Hepatocyte (in vitro differentiated cells): ENCODE measurements at regions not wholly inside any gene's neighbourhood (a gene's known extent, or its start where the extent isn't known, plus 50 kb on each side); places are given as distances from the start of the nearest gene placed in this dataset.

Source experiments
- DNase-seq: peaks from one replicate; pipeline ENCODE4 v3.0.0-alpha.2; 2016; ENCODE audit warnings: low spot score
- H2AFZ ChIP-seq: fragments of 200-600 bp; sonication (generic); 2 replicates; pipeline ENCODE4 v1.6.0; 2016; ENCODE audit warnings: antibody characterized with exemption, mild to moderate bottlenecking
- H3K27ac ChIP-seq: fragments of 200-600 bp; sonication (generic); 2 replicates; pipeline ENCODE4 v1.5.1; 2016; ENCODE audit warnings: mild to moderate bottlenecking
- H3K27me3 ChIP-seq: fragments of 200-600 bp; sonication (generic); 2 replicates; pipeline ENCODE4 v1.6.1; 2016
- H3K36me3 ChIP-seq: fragments of 200-600 bp; sonication (generic); replicated peaks from 2 replicates; pipeline ENCODE4 v1.5.1; 2016; ENCODE audit warnings: low read depth; ENCODE audit not compliant: insufficient read depth
- H3K4me1 ChIP-seq: fragments of 200-600 bp; sonication (generic); 2 replicates; pipeline ENCODE4 v1.5.1; 2016; ENCODE audit warnings: mild to moderate bottlenecking, moderate library complexity; ENCODE audit not compliant: insufficient read depth
- H3K4me2 ChIP-seq: fragments of 200-600 bp; sonication (generic); 2 replicates; pipeline ENCODE4 v1.6.0; 2016
- H3K4me3 ChIP-seq: fragments of 200-600 bp; sonication (generic); 2 replicates; pipeline ENCODE4 v1.5.1; 2016; ENCODE audit warnings: mild to moderate bottlenecking
- H3K79me2 ChIP-seq: fragments of 200-600 bp; sonication (generic); 2 replicates; pipeline ENCODE4 v1.6.0; 2017; ENCODE audit warnings: mild to moderate bottlenecking
- H3K9me2 ChIP-seq: fragments of 200-600 bp; sonication (generic); replicated peaks from 2 replicates; pipeline ENCODE4 v1.6.0; 2017; ENCODE audit warnings: mild to moderate bottlenecking; ENCODE audit not compliant: insufficient read depth
- H3K9me3 ChIP-seq: fragments of 200-600 bp; sonication (generic); 2 replicates; pipeline ENCODE4 v1.5.1; 2016; ENCODE audit warnings: low read depth, mild to moderate bottlenecking
- H4K20me1 ChIP-seq: fragments of 200-600 bp; sonication (generic); 2 replicates; pipeline ENCODE4 v1.6.0; 2016; ENCODE audit warnings: mild to moderate bottlenecking; ENCODE audit not compliant: insufficient read depth, poor library complexity, severe bottlenecking
- EZH2 ChIP-seq: fragments of 200-600 bp; sonication (generic); IDR thresholded peaks from 2 replicates; pipeline ENCODE4 v1.6.1; 2016; ENCODE audit warnings: antibody characterized with exemption, mild to moderate bottlenecking, borderline replicate concordance
- EZH2phosphoT487 ChIP-seq: fragments of 200-600 bp; sonication (generic); IDR thresholded peaks from one replicate; pipeline ENCODE4 v1.6.1; 2018; ENCODE audit warnings: antibody characterized with exemption, mild to moderate bottlenecking, low read depth, moderate library complexity; ENCODE audit not compliant: unreplicated experiment, severe bottlenecking
- WGBS: methylation state at CpG from one replicate; pipeline ENCODE4 v1.1.6; 2016; ENCODE audit warnings: low lambda C conversion rate; ENCODE audit errors: missing lambda C conversion rate; 5-methylcytosine and 5-hydroxymethylcytosine counted together
- TF ChIP-seq, protein P1 (sequence below): fragments of 200-600 bp; sonication (generic); IDR thresholded peaks from 2 replicates; pipeline ENCODE4 v1.5.1; 2016; ENCODE audit warnings: antibody characterized with exemption, mild to moderate bottlenecking; ENCODE audit not compliant: poor library complexity

GRCh38 chr9:14396171-14396570 lies 82.2 kb upstream of the NFIB start:
- Histone ChIP-seq H3K27me3 (no peaks in the 10 kb centered on the region), H3K4me1 (peaks cover 7% of the 10 kb centered on the region), H3K9me3 (no peaks in the 10 kb centered on the region), H3K36me3 (no peaks in the 10 kb centered on the region), H3K27ac (no peak overlapping the region), H3K4me3 (no peak overlapping the region), H3K79me2 (no peaks in the 10 kb centered on the region), H4K20me1 (no peaks in the 10 kb centered on the region), H3K9me2 (no peaks in the 10 kb centered on the region), H2AFZ (no peak overlapping the region), H3K4me2 (no peak overlapping the region)
- 90% methylated on average over 5 of the region's 5 CpGs for WGBS
- no peak for TF ChIP-seq EZH2
- TF ChIP-seq EZH2phosphoT487, result no peak
- TF ChIP-seq, protein P1, sequence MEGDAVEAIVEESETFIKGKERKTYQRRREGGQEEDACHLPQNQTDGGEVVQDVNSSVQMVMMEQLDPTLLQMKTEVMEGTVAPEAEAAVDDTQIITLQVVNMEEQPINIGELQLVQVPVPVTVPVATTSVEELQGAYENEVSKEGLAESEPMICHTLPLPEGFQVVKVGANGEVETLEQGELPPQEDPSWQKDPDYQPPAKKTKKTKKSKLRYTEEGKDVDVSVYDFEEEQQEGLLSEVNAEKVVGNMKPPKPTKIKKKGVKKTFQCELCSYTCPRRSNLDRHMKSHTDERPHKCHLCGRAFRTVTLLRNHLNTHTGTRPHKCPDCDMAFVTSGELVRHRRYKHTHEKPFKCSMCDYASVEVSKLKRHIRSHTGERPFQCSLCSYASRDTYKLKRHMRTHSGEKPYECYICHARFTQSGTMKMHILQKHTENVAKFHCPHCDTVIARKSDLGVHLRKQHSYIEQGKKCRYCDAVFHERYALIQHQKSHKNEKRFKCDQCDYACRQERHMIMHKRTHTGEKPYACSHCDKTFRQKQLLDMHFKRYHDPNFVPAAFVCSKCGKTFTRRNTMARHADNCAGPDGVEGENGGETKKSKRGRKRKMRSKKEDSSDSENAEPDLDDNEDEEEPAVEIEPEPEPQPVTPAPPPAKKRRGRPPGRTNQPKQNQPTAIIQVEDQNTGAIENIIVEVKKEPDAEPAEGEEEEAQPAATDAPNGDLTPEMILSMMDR, result no peak
- no peak for DNase-seq

GRCh38 chr9:14395317-14396082 lies 81.6 kb upstream of the NFIB start:
- Histone ChIP-seq H4K20me1 (no peaks in the 10 kb centered on the region), H3K79me2 (no peaks in the 10 kb centered on the region), H3K9me2 (no peaks in the 10 kb centered on the region), H3K27me3 (no peaks in the 10 kb centered on the region), H3K4me3 (no peak overlapping the region), H3K4me2 (no peak overlapping the region), H3K9me3 (no peaks in the 10 kb centered on the region), H3K4me1 (peaks cover 7% of the 10 kb centered on the region), H2AFZ (no peak overlapping the region), H3K27ac (no peak overlapping the region), H3K36me3 (no peaks in the 10 kb centered on the region)
- WGBS, result 63% methylated on average over 11 of the region's 11 CpGs
- TF ChIP-seq EZH2, result no peak
- no peak for TF ChIP-seq EZH2phosphoT487
- TF ChIP-seq, protein P1, result no peak
- no peak for DNase-seq

GRCh38 chr9:14393418-14393817 lies 79.5 kb upstream of the NFIB start:
- H2AFZ ChIP-seq, result no peak overlapping the region
- 67% methylated on average over 2 of the region's 2 CpGs for WGBS
- no peaks in the 10 kb centered on the region for H3K4me1 ChIP-seq
- no peak for TF ChIP-seq EZH2
- TF ChIP-seq, protein P1, result no peak
- no peak for TF ChIP-seq EZH2phosphoT487
- no peaks in the 10 kb centered on the region for H3K27me3 ChIP-seq
- H3K4me2 ChIP-seq, result no peak overlapping the region
- no peak for DNase-seq
- no peaks in the 10 kb centered on the region for H3K9me3 ChIP-seq
- no peaks in the 10 kb centered on the region for H4K20me1 ChIP-seq
- H3K79me2 ChIP-seq, result no peaks in the 10 kb centered on the region
- no peak overlapping the region for H3K27ac ChIP-seq
- H3K36me3 ChIP-seq, result no peaks in the 10 kb centered on the region
- no peak overlapping the region for H3K4me3 ChIP-seq
- H3K9me2 ChIP-seq, result no peaks in the 10 kb centered on the region
